Activated naive CD4-positive, alpha-beta T cell treated with Interleukin-2 at 50 U/mL for 16 hours (primary cell): ENCODE measurements at regions not wholly inside any gene's neighbourhood (a gene's known extent, or its start where the extent isn't known, plus 50 kb on each side); places are given as distances from the start of the nearest gene placed in this dataset.

Experiments used
- DNase-seq: peaks from one replicate; pipeline ENCODE4 v3.0.0-alpha.2; 2020

DNA sequence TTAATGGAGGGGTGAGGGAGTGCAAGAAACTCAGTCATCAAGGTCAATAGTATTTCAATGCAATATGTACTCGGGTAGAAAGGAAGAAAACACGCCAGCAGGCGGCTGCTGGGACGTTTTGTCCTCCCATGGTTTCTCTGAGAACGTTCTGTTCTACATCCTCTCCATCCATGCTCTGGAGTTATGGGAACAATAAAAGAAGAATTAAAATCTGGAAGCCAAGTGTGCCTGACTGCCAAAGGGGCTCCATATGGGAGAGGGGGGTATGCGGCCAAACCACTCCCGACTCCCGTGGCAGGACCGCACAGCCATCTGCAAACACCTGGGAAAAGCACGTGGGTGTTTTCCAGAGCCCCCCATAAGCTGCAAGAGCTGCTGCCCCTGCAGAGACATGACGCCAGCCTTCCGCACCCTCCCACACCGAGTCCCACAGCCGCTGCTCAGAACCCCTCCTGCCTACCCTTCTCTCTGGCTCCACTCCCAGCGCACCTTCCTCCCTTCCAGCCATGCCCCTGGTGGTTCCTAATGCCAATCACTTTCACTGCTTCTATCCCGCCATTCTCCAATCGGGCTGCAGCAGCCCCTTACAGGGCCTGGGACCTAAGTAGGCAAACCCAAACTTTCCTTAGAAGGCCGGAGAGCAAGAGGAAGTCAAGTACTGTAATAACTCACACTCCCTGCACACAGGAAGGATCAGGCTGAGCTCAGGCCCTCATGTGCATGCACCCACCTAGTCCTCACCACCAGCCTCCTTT, 241.6 kb downstream of the SYK start:
- no peak for DNase-seq

DNA sequence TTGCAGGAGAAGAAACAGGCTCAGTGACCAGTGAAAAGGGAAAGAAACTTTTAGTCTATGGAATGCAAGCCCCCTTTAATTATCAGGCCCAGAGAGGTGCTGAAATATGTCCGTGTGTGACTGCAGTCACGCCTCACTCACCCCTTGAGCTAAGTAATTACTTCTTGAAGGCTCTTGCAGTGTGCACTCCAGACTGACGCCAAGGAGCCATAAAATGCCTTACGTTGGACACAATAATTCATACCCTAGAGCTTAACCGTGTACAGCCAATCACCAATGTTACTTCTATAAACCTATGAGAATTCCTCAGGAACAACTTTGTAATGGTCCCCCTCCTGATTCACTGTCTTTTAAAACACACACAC, 242.2 kb downstream of the SYK start:
- DNase-seq = no peak

GRCh38 chr9:91044354-91044753, 242.7 kb downstream of the SYK start:
- DNase-seq = no peak

- DNase-seq = no peak
Observed at GRCh38 chr9:91045041-91045440, 243.4 kb downstream of the SYK start.

DNA sequence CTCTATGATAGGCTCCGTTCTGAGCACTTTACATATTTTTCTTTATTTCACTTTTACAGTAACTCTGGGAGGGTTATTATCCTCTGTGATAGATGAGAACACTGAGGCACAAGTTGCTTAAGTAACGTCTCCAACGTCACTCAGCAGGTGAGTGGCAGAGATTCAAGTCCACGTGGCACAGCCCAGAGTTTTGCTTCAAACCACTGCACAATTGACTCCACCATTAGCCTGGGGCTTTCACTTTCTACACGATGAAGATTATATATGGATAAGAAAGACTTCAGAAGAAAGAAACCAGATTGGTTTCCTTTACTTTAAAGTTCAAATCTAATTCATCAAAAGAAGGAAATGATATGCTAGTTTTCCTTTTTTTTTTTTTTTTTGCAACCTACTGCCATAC, 245.9 kb downstream of the SYK start:
- DNase-seq = peak; percentile 59

- peak; percentile 52 for DNase-seq
Observed at GRCh38 chr9:91047993-91048607, 246.5 kb downstream of the SYK start.

DNA sequence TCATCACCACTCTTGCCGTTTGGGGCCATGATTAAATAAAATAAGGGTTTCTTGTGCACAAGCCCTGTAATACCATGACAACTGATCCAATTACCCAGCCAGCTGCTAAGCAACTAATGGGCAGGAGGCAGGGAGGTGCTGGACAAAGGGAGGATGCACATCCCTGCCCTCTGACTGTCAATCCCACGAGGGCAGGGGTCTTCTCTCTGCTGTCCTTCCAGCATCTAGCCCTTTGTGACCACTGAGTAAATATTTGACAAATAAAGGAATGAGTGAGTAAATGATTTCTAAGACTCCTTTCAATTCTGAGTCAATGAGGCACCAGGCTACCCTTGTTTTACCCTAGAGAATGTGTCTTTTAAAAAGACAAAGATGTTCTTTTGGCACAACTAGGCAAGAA, 247.1 kb downstream of the SYK start:
- DNase-seq = no peak

- no peak for DNase-seq
Observed at GRCh38 chr9:91053824-91054223, 252.2 kb downstream of the SYK start.

DNA sequence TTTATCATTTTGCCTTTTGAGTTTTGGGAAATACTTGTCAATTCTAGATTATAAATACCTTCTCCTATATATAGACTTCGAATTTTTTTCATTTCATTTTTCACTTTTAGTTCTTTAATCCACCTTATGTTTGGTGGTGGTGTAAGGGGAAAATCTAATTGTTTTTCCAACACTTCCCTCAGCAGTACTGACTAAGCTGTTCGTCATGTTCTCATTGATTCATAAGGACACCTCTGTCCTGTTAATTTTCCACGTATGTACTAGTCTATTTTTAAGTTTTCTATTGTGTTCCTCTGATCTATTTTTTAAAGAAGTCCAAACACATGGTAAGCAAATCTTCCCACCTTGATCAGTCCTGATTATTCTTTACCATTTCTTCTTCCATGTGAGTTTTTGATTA, 254.2 kb downstream of the SYK start:
- DNase-seq = no peak

GRCh38 chr9:91056486-91056885, 254.9 kb downstream of the SYK start:
- no peak for DNase-seq

DNA sequence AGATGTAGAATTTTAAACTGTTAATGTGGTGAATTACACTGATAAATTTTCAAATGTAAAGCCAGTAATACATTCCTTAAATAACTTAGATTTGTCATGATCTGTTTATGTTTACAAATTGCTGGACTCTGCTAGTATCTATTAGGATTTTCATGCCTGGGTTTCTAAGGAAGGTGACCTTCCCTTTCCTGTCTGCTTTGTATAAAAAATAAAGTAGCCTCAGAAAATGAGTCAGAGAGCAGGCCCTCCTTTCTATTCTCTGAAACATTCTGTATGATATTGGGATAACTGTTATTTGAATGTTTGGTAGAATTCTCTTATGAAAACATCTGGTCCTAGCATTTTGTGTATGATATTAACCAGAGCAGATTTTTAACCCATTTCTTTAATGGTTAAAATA, 255.3 kb downstream of the SYK start:
- DNase-seq = no peak

- DNase-seq = no peak
Observed at GRCh38 chr9:91059713-91060112, 258.1 kb downstream of the SYK start.

- no peak for DNase-seq
Observed at GRCh38 chr9:91060520-91061343, 259.1 kb downstream of the SYK start.

DNA sequence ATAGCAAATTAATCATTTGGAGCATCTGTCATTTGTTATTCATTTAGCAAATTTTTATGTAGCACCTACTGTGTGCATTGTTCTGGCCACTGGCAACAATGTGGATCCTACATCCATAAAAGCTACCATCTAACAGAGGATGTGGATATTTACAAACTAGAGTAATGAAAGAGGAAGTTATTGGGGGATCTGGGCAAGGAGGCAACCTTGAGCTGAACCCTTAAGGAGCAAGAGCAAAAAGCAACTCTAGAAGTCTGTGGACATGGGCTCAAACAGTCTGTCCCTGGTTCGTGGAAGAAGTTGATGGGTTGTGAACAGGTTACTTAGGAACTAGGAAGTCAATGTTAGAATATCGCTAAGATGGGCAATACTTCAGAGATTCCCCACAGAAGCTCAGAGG, 259.9 kb downstream of the SYK start:
- DNase-seq = no peak

GRCh38 chr9:91062281-91062680, 260.7 kb downstream of the SYK start:
- no peak for DNase-seq

- DNase-seq = no peak
Observed at GRCh38 chr9:91063471-91063870, 261.9 kb downstream of the SYK start.

- no peak for DNase-seq
Observed at GRCh38 chr9:91065231-91066041, 263.8 kb downstream of the SYK start.

DNA sequence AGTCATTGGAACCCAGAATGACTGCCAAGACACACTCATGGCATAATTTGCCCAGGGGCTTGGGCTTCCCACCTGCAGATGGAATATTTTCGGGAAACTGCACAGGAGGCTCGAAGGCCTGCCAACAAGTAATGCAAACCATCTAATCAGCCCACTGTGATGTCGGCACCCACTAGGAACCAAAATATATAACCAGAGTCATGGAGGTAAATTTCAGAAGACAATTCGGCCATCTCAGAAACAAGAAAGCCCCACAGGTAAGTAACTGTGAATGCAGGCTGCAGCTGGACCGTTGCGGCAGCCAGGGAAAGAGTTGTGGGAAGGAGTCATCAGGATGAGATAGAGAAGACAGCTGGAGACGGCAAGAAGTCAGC, 264.4 kb downstream of the SYK start:
- no peak for DNase-seq

DNA sequence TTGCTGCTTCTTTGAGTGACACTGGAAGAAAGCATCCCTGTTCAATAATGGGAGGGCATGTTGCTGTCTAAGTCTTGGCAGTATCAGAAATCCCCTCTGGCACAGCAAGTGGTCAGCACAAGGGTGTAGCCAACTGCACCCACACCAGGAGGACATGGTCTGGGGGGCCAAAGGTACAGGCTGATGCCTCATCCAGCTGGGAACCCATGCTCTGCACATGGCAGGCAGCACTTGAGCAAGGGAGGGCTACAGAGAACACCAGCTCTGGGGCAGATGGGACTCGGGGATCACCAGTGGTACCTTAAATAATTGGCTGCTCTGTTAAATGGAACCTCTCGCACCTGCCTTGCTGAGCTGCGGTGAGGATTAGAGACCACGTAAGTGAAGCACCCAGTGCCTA, 265.2 kb downstream of the SYK start:
- no peak for DNase-seq

GRCh38 chr9:91067306-91067860, 265.8 kb downstream of the SYK start:
- DNase-seq = no peak

GRCh38 chr9:91071184-91071990, 269.8 kb downstream of the SYK start:
- DNase-seq = peak; percentile 72
